Sigmoid colon (tissue), 6 donors: ENCODE measurements at regions not wholly inside any gene's neighbourhood (a gene's known extent, or its start where the extent isn't known, plus 50 kb on each side); places are given as distances from the start of the nearest gene placed in this dataset.
A peak's percentile ranks its signal among the peaks of the same experiment; 100 is the strongest.

ENCODE experiments used
- DNase-seq: peaks from one replicate; pipeline ENCODE4 v3.0.0-alpha.2; 2019
- H3K27ac ChIP-seq, 4 donors: fragments of 200-600 bp; sonication (generic); one replicate each; pipeline ENCODE4 v1.5.1; 2016 to 2019; ENCODE audit warnings: mild to moderate bottlenecking in 1 of 4
- H3K27me3 ChIP-seq, 3 donors: fragments of 200-600 bp; sonication (generic); one replicate each; pipeline ENCODE4 v1.5.1; 2019; ENCODE audit warnings: mild to moderate bottlenecking in 1 of 3
- H3K36me3 ChIP-seq, 4 donors: fragments of 200-600 bp; sonication (generic); one replicate each; pipeline ENCODE4 v1.5.1; 2016 to 2019
- H3K4me1 ChIP-seq, 4 donors: fragments of 200-600 bp; sonication (generic); one replicate each; pipeline ENCODE4 v1.5.1; 2017 to 2019
- H3K4me3 ChIP-seq, 4 donors: fragments of 200-600 bp; sonication (generic); one replicate each; pipeline ENCODE4 v1.5.1; 2017 to 2019; ENCODE audit warnings: mild to moderate bottlenecking in 2 of 4, moderate library complexity in 1 of 4
- H3K9me3 ChIP-seq, 4 donors: fragments of 200-600 bp in 3 of 4; sonication (generic) in 3 of 4; one replicate each; pipeline versions ENCODE4 v1.5.1 to v1.6.1; 2013 to 2019
- CTCF ChIP-seq, 4 experiments: fragments of 450-650 bp in 3 of 4; fragments of 200-600 bp in 1 of 4; IDR thresholded peaks; one replicate each; pipeline ENCODE4 v1.5.1; 2016 to 2019; ENCODE audit warnings: antibody characterized with exemption in 4 of 4, mild to moderate bottlenecking in 3 of 4, moderate library complexity in 2 of 4
- EP300 ChIP-seq, 4 donors: sonication (generic); formaldehyde crosslinking; IDR thresholded peaks; one replicate each; pipeline ENCODE4 v1.6.1; 2017; ENCODE audit warnings: antibody characterized with exemption in 4 of 4
- POLR2A ChIP-seq, 2 donors: fragments of 450-650 bp; IDR thresholded peaks; one replicate each; pipeline ENCODE4 v1.6.1; 2016; ENCODE audit warnings: antibody characterized with exemption in 2 of 2, mild to moderate bottlenecking in 2 of 2, moderate library complexity in 2 of 2
- POLR2AphosphoS5 ChIP-seq, 4 donors: sonication (generic); formaldehyde crosslinking; IDR thresholded peaks; one replicate each; pipeline ENCODE4 v1.6.1; 2017; ENCODE audit warnings: antibody characterized with exemption in 4 of 4
- WGBS, 2 donors: extraction: QIAGEN DNeasy Blood & Tissue Kit; methylation state at CpG; one replicate each; pipeline ENCODE4 v1.1.7; 2013; 5-methylcytosine and 5-hydroxymethylcytosine counted together
- intact Hi-C: fragments of 100-400 bp; cut with DNase I; formaldehyde crosslinking; loops from one replicate; pipeline ENCODE4 v1.15.1; 2023
- donor health status: healthy with polysubstance abuse.
- donor health status: healthy.

- Histone ChIP-seq H3K9me3 (no peaks in the 10 kb centered on the region), H3K36me3 (no peaks in the 10 kb centered on the region), H3K27ac (no peak overlapping the region), H3K4me1 (peaks cover 0 to 9% (median 0%) of the 10 kb centered on the region in 4 donors), H3K27me3 (no peaks in the 10 kb centered on the region), H3K4me3 (no peak overlapping the region)
- 91 to 92% methylated on average over 3 of the region's 3 CpGs for WGBS, 2 donors
- TF ChIP-seq POLR2AphosphoS5 (IDR thresholded peaks at IDR 0.05) (no peak), EP300 (IDR thresholded peaks at IDR 0.05) (no peak), POLR2A (IDR thresholded peaks at IDR 0.05) (no peak), CTCF (IDR thresholded peaks at IDR 0.05) (no peak)
- intact Hi-C loops, result no loop called here
- no peak for DNase-seq
Measured at GRCh38 chr1:193791746-193792145, 605.3 kb upstream of the B3GALT2 start.

GRCh38 chr1:193787061-193787460 lies 600.6 kb upstream of the B3GALT2 start:
- H3K36me3 ChIP-seq, result no peaks in the 10 kb centered on the region
- no peaks in the 10 kb centered on the region for H3K9me3 ChIP-seq
- H3K4me1 ChIP-seq, result peaks cover 0 to 24% (median 0%) of the 10 kb centered on the region in 4 donors
- intact Hi-C loops, result loop anchor here (10.0 kb wide), 1 partner anchor 602 kb away; the partner anchor contains the start of gene B3GALT2
- no peak overlapping the region for H3K4me3 ChIP-seq
- TF ChIP-seq POLR2AphosphoS5 (IDR thresholded peaks at IDR 0.05), result no peak
- TF ChIP-seq EP300 (IDR thresholded peaks at IDR 0.05), result no peak
- TF ChIP-seq POLR2A (IDR thresholded peaks at IDR 0.05), result no peak
- TF ChIP-seq CTCF (IDR thresholded peaks at IDR 0.05), result no peak
- 19 to 35% methylated on average over 2 of the region's 2 CpGs for WGBS, 2 donors
- H3K27ac ChIP-seq, result no peak overlapping the region
- no peaks in the 10 kb centered on the region for H3K27me3 ChIP-seq
- no peak for DNase-seq

- Histone ChIP-seq H3K4me1 (peaks cover 0 to 24% (median 0%) of the 10 kb centered on the region in 4 donors), H3K9me3 (no peaks in the 10 kb centered on the region), H3K27me3 (no peaks in the 10 kb centered on the region), H3K27ac (peak overlapping the region in 3 of 4 donors; percentile 1 to 54 (median 20)), H3K4me3 (no peak overlapping the region), H3K36me3 (no peaks in the 10 kb centered on the region)
- intact Hi-C loops, result loop anchor here (10.0 kb wide), 1 partner anchor 601 kb away; the partner anchor contains the start of gene B3GALT2
- WGBS, 2 donors, result 61 to 70% methylated on average over 3 of the region's 3 CpGs
- DNase-seq, result no peak
- TF ChIP-seq POLR2AphosphoS5 (IDR thresholded peaks at IDR 0.05) (peak in 1 of 4 donors; percentile 24), POLR2A (IDR thresholded peaks at IDR 0.05) (no peak), EP300 (IDR thresholded peaks at IDR 0.05) (no peak), CTCF (IDR thresholded peaks at IDR 0.05) (no peak)
Measured at GRCh38 chr1:193785850-193786420, 599.5 kb upstream of the B3GALT2 start.

- TF ChIP-seq EP300 (IDR thresholded peaks at IDR 0.05) (no peak), POLR2A (IDR thresholded peaks at IDR 0.05) (no peak), CTCF (IDR thresholded peaks at IDR 0.05) (no peak), POLR2AphosphoS5 (IDR thresholded peaks at IDR 0.05) (no peak)
- WGBS, 2 donors, result 69 to 86% methylated on average over 2 of the region's 2 CpGs
- no peaks in the 10 kb centered on the region for H3K4me1 ChIP-seq
- no peaks in the 10 kb centered on the region for H3K36me3 ChIP-seq
- H3K9me3 ChIP-seq, result peaks cover 0 to 3% (median 0%) of the 10 kb centered on the region in 4 donors
- intact Hi-C loops, result no loop called here
- DNase-seq, result no peak
- H3K27ac ChIP-seq, result no peak overlapping the region
- no peak overlapping the region for H3K4me3 ChIP-seq
- no peaks in the 10 kb centered on the region for H3K27me3 ChIP-seq
Measured at GRCh38 chr1:193774536-193775323, 588.3 kb upstream of the B3GALT2 start.
